Lower leg skin (tissue), 3 donors: ENCODE measurements at regions not wholly inside any gene's neighbourhood (a gene's known extent, or its start where the extent isn't known, plus 50 kb on each side); places are given as distances from the start of the nearest gene placed in this dataset.

Experiments
- POLR2A ChIP-seq, 2 donors: fragments of 450-650 bp; IDR thresholded peaks; one replicate each; pipeline ENCODE4 v1.6.1; 2016 to 2017; ENCODE audit warnings: antibody characterized with exemption in 2 of 2, mild to moderate bottlenecking in 1 of 2, moderate library complexity in 1 of 2
- TF ChIP-seq, protein P1 (sequence below), 3 donors: fragments of 450-650 bp; IDR thresholded peaks; one replicate each; pipeline ENCODE4 v1.5.1; 2016; ENCODE audit warnings: antibody characterized with exemption in 3 of 3, mild to moderate bottlenecking in 3 of 3, moderate library complexity in 2 of 3

DNA sequence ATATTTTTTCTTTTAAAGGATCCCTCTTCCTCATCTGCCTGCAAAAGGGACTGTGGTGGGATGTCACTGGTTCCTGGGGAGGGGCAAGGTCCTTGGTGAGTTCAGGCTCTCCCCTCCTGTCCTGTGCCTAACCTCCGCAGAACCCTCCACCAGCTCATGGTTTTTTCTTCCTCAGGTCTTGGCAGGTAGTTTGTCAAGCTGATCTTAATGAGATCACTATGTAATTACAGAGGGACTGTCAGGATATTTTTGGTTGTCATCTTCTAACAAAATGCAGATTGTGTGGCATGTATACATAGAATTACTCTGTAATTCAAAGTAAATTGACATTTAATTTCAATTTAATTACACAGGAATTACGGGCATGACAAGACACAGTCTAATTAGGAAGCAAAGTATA lies 150.3 kb upstream of the SEMA6A start:
- no peak for TF ChIP-seq POLR2A (IDR thresholded peaks at IDR 0.05)
- TF ChIP-seq, protein P1, sequence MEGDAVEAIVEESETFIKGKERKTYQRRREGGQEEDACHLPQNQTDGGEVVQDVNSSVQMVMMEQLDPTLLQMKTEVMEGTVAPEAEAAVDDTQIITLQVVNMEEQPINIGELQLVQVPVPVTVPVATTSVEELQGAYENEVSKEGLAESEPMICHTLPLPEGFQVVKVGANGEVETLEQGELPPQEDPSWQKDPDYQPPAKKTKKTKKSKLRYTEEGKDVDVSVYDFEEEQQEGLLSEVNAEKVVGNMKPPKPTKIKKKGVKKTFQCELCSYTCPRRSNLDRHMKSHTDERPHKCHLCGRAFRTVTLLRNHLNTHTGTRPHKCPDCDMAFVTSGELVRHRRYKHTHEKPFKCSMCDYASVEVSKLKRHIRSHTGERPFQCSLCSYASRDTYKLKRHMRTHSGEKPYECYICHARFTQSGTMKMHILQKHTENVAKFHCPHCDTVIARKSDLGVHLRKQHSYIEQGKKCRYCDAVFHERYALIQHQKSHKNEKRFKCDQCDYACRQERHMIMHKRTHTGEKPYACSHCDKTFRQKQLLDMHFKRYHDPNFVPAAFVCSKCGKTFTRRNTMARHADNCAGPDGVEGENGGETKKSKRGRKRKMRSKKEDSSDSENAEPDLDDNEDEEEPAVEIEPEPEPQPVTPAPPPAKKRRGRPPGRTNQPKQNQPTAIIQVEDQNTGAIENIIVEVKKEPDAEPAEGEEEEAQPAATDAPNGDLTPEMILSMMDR (IDR thresholded peaks at IDR 0.05): no peak
